ENCODE measurements at regions not wholly inside any gene's neighbourhood (a gene's known extent, or its start where the extent isn't known, plus 50 kb on each side); places are given as distances from the start of the nearest gene placed in this dataset.
"Not testable (repeated sequence)": the region's sequence is repeated elsewhere in the genome, so short reads cannot be mapped to it uniquely, and the experiment has no call there.

DNA sequence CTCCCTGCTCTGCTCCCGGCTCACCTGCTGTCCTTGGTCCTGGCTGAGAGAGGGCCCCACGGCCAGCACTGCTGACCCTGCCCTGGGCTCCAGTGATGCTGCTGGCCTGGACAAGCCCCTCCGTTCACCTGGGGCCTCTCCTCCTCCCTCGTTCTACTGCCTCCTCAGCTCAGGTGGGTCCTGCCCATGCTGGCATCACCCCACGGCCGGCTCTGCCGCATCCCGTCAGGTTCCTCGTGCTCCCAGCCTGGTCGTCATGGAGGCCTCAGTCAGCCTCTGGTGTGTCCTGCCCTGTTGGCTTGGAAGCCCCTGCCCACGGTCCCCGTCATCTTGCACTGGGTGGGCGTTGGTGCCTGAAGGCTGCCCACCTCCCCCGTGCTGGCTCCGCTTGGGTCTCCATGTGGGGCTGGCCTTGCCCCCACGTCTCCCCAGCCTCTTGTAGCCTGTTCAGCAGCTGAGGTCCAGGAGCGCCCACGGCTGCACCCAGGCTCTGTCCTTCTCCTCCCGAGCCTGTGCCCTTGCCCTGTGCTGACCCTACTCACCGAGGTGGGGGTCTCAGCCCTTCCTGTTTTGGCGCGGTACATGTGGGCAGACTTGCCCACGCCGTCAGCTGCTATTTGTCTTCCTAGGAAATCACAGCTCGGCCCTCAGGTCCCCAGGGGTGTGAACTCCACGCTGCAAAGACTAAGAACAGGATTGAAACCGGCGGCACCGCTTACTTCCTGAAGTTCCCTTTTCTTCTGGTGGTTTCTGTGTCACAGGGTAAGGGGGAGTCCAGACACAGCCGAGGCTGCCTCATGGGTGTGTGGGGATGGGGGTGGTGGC lies 121.6 kb downstream of the TMEM121 start:
- H3K36me3 Mint-ChIP-seq (ENCODE audit: low read depth) = no peaks in the 10 kb centered on the region; the same call in 1 of the 2 replicates
- H3K4me3 Mint-ChIP-seq = no peak overlapping the region
- no peak overlapping the region for H3K27ac Mint-ChIP-seq
- no peaks in the 10 kb centered on the region; the same call in none of the 2 replicates for H3K27me3 Mint-ChIP-seq (ENCODE audit: insufficient read depth)
- H3K9me3 Mint-ChIP-seq = peaks cover 32% of the 10 kb centered on the region
- no peak for TF ChIP-seq CTCF (IDR thresholded peaks at IDR 0.05)
- H3K4me1 Mint-ChIP-seq (ENCODE audit: low read depth) = no peaks in the 10 kb centered on the region
- DNase-seq = no peak

- not testable (repeated sequence) for H3K27ac Mint-ChIP-seq; H3K27me3 Mint-ChIP-seq (ENCODE audit: insufficient read depth); DNase-seq; H3K36me3 Mint-ChIP-seq (ENCODE audit: low read depth); H3K4me3 Mint-ChIP-seq; H3K4me1 Mint-ChIP-seq (ENCODE audit: low read depth)
- peaks cover 32% of the 10 kb centered on the region for H3K9me3 Mint-ChIP-seq
Measured at GRCh38 chr14:105648609-105649535, 122.5 kb downstream of the TMEM121 start.

DNA sequence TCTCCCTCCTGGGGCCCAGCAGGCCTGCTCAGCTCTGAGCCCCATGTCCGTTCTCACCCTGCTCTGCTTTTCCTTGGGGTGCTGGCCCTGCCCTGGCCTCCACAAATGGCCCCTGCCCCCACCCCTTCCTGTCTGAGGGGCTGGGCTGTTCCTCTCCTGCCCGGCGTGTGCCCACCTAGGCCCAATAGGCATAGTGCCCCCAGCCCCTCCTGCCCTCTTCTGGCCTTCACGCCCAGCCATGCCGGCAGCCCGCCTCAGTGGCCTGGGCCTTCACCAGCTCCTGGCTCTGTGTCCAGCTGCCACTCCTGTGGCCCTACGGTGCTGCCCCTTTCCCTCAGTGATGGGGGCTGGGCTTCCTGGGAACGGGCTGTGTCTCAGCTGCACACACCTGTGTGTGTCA lies 125.9 kb downstream of the TMEM121 start:
- H3K4me3 Mint-ChIP-seq; DNase-seq; H3K36me3 Mint-ChIP-seq (ENCODE audit: low read depth); H3K4me1 Mint-ChIP-seq (ENCODE audit: low read depth); H3K27ac Mint-ChIP-seq; H3K27me3 Mint-ChIP-seq (ENCODE audit: insufficient read depth): not testable (repeated sequence)
- peaks cover 31% of the 10 kb centered on the region for H3K9me3 Mint-ChIP-seq

- not testable (repeated sequence) for H3K36me3 Mint-ChIP-seq (ENCODE audit: low read depth); H3K4me1 Mint-ChIP-seq (ENCODE audit: low read depth); H3K27ac Mint-ChIP-seq; H3K27me3 Mint-ChIP-seq (ENCODE audit: insufficient read depth); H3K4me3 Mint-ChIP-seq; DNase-seq
- peaks cover 39% of the 10 kb centered on the region for H3K9me3 Mint-ChIP-seq
Measured at GRCh38 chr14:105653921-105654320, 127.5 kb downstream of the TMEM121 start.

DNA sequence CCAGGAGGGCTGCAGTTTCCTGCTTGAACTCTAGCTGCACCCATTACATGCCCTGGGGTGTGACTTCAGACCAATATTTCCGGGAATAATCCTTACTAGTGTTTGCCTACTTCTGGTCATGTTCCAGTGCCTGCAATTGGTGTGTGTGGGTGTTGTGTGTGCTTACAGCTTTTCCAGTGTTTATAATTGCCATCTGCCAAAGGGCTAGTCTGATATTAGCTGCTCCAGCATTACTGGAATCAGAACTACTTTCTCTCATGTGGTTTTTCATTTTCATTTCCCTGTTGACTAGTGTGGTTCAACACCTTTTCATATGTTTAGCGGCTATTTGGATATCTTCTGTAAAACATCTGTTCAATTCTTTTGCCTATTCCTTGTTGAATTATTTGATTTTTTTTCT lies 132.9 kb downstream of the TMEM121 start:
- not testable (repeated sequence) for H3K27me3 Mint-ChIP-seq (ENCODE audit: insufficient read depth); H3K36me3 Mint-ChIP-seq (ENCODE audit: low read depth); DNase-seq; H3K4me1 Mint-ChIP-seq (ENCODE audit: low read depth); H3K4me3 Mint-ChIP-seq; H3K27ac Mint-ChIP-seq
- peaks cover 37% of the 10 kb centered on the region for H3K9me3 Mint-ChIP-seq

DNA sequence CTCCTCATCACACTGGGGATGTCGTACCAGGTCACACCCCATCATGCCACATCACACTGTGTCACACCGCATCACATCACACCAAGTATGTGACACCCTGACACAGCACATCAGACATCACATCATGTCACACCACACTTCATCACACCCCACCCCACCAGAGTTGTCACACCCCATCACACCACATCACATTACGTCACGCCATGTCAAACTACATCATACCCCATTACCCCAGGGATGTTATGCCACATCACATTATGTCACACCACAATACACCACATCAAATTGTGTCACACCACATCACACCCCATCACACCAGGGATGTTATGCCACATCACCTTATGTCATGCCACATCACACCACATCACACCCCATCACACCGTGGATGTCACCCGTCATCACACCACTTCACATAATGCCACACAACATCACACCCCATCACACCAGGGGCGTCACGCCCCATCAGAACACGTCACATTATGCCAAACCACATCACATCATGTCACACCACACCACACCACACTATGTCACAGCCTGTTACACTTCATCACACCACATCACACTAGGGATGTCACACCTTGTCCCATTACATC lies 133.6 kb downstream of the TMEM121 start:
- no peak overlapping the region for H3K27ac Mint-ChIP-seq
- no peak for TF ChIP-seq CTCF (IDR thresholded peaks at IDR 0.05)
- 0 out of 2 replicates have a peak, but pooled peaks cover 6% of the 10 kb centered on the region for H3K36me3 Mint-ChIP-seq (ENCODE audit: low read depth)
- no peak overlapping the region for H3K4me3 Mint-ChIP-seq
- H3K27me3 Mint-ChIP-seq (ENCODE audit: insufficient read depth) = no peaks in the 10 kb centered on the region
- no peaks in the 10 kb centered on the region for H3K4me1 Mint-ChIP-seq (ENCODE audit: low read depth)
- no peak for DNase-seq
- H3K9me3 Mint-ChIP-seq = peaks cover 41% of the 10 kb centered on the region

DNA sequence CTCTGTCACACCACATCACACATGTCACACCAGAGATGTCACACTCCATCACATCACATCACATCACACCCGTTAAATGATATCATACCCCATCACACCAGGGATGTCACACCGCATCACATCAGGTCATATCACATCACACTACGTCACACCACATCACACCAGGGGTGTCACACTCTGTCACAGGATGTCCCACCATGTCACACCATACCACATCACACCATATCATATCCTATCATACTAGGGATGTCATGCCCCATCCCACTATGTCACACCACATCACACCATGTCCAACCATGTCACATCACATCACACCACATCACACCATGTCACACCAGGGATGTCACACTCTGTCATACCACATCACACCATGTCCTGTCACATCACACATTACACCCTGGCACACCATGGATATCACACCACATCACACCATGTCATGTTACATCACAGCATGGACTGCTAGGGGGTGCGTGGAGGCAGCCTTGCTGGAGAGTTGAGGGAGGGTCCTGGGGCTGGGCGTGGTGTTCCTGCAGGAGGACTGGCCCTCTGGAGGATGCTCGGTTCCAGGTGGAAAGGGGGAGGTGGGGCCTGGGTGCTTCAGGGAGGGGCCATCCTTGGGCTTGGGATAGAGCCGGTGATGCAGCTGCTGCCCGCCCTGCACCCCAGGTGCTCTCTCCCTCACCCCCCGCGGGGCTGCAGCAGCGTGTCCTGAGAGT lies 134.6 kb downstream of the TMEM121 start:
- H3K27ac Mint-ChIP-seq = no peak overlapping the region
- 0 out of 2 replicates have a peak, but pooled peaks cover 6% of the 10 kb centered on the region for H3K36me3 Mint-ChIP-seq (ENCODE audit: low read depth)
- DNase-seq = no peak
- H3K4me3 Mint-ChIP-seq = no peak overlapping the region
- H3K4me1 Mint-ChIP-seq (ENCODE audit: low read depth) = no peaks in the 10 kb centered on the region
- no peaks in the 10 kb centered on the region for H3K27me3 Mint-ChIP-seq (ENCODE audit: insufficient read depth)
- no peak for TF ChIP-seq CTCF (IDR thresholded peaks at IDR 0.05)
- H3K9me3 Mint-ChIP-seq = peaks cover 43% of the 10 kb centered on the region

GRCh38 chr14:105662043-105662442 lies 135.7 kb downstream of the TMEM121 start:
- DNase-seq; H3K4me1 Mint-ChIP-seq (ENCODE audit: low read depth); H3K27me3 Mint-ChIP-seq (ENCODE audit: insufficient read depth); H3K27ac Mint-ChIP-seq; H3K36me3 Mint-ChIP-seq (ENCODE audit: low read depth); H3K4me3 Mint-ChIP-seq: not testable (repeated sequence)
- peaks cover 51% of the 10 kb centered on the region for H3K9me3 Mint-ChIP-seq

DNA sequence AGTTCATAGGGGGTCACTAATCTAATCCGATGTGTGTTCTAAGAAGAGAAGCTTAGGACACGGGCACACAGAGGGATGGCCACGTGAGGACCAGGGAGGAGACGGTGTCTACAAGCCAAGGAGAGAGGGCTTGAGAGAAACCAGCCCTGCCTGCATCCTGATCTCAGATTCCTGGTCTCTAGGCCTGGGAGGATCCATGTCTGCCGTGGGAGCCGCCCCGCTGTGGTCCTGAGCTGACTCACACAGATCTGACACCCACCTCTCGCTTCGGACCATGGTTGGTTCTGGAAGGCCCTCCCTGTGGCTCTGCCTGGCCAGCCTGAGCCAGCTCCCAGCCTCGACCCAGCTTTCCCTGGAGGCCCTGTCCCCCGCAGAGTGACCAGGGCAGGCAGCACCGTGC lies 136.2 kb downstream of the TMEM121 start:
- DNase-seq; H3K4me1 Mint-ChIP-seq (ENCODE audit: low read depth); H3K27me3 Mint-ChIP-seq (ENCODE audit: insufficient read depth); H3K27ac Mint-ChIP-seq; H3K4me3 Mint-ChIP-seq; H3K36me3 Mint-ChIP-seq (ENCODE audit: low read depth): not testable (repeated sequence)
- peaks cover 49% of the 10 kb centered on the region for H3K9me3 Mint-ChIP-seq

- not testable (repeated sequence) for H3K36me3 Mint-ChIP-seq (ENCODE audit: low read depth); H3K4me1 Mint-ChIP-seq (ENCODE audit: low read depth); DNase-seq; H3K27ac Mint-ChIP-seq; H3K27me3 Mint-ChIP-seq (ENCODE audit: insufficient read depth); H3K4me3 Mint-ChIP-seq
- H3K9me3 Mint-ChIP-seq = peaks cover 43% of the 10 kb centered on the region
Measured at GRCh38 chr14:105663323-105663722, 136.9 kb downstream of the TMEM121 start.
